Skeletal muscle cell (primary cell): ENCODE measurements at regions not wholly inside any gene's neighbourhood (a gene's known extent, or its start where the extent isn't known, plus 50 kb on each side); places are given as distances from the start of the nearest gene placed in this dataset.
"Not testable (repeated sequence)": the region's sequence is repeated elsewhere in the genome, so short reads cannot be mapped to it uniquely, and the experiment has no call there.

Source experiments
- DNase-seq: peaks from one replicate; pipeline ENCODE4 v3.0.0-alpha.2; 2010; ENCODE audit warnings: low read depth
- H3K4me3 ChIP-seq: 2 replicates; pipeline ENCODE4 v1.5.1; 2011; ENCODE audit warnings: low read depth, mild to moderate bottlenecking, control low read depth, low read length, moderate library complexity

DNA sequence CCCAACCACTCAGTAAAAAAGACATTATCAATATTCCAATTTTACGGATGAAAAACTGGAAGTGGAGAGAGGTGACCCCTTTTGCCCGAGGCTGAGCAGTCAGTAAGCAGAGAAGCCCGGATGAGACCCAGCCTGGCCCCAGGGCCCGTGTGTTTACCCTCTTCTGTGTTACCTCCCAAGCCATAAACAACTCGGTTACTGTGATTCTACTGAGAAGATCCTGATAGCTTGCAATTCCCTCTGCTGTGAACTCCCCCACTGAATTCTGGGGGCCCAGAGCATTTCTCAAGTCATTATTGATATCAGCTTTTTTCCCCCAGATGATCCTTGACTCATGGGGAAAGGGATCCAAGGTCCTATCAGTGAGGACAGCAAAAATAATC, 482.6 kb upstream of the ERCC4 start:
- DNase-seq: no peak

DNA sequence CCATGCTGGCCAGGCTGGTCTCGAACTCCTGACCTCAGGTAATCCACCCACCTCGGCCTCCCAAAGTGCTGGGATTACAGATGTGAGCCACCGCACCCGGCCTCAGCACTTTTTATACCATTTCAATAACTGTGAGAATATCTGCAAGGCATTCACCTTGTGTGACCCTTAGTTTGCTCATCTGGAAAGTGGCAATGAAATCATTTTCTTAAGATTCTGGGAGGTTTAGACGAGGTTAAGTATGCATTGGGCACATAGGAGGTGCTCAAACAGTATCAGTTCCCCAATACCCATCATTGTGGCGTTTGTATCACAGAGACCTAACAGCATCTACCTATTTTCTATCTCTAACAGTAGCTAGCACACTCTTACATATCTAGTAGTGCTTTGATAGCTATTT, 481.9 kb upstream of the ERCC4 start:
- no peak overlapping the region for H3K4me3 ChIP-seq
- no peak for DNase-seq

More for the DNA sequence above, 482.6 kb upstream of the ERCC4 start:
- no peak overlapping the region for H3K4me3 ChIP-seq

DNA sequence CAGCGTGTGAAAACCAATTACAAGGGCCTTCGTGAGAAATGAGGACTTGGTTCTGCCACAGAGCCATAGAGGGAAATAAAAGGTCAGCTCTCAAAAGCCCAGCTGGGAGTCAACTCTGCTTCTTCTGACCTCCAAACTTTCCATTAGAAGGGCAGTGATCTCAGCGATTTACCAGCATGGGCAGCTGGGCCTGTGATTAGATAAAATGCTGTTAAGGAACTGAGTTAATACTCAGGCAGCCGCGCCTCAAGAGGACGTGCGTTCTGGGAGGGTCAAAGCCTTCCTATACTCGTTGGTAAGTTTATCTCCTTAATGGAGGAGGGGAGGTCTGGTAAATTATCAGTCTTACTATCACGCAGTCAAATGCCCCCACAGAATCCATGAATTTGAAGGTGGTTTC, 480.2 kb upstream of the ERCC4 start:
- no peak overlapping the region for H3K4me3 ChIP-seq
- DNase-seq: no peak

DNA sequence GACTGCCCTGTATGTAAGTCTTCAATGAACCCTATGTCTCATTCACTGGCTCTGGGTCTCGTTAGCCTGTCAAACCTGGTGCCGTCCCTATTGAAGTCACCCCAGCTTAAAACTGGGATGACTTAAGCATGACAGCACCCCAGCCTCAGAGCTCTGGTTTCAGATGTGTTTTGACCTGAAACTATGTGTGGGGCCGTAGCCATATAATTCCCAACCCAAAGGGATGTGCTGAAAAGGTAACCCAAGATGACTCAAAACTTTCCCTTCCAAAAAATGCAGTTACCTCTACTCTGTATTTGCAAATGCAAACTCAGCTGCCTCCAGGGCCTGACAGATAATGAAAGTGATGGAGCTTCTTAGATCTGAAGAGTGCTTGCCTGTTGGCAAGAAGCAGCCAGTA, 478.3 kb upstream of the ERCC4 start:
- H3K4me3 ChIP-seq: no peak overlapping the region
- DNase-seq: no peak

DNA sequence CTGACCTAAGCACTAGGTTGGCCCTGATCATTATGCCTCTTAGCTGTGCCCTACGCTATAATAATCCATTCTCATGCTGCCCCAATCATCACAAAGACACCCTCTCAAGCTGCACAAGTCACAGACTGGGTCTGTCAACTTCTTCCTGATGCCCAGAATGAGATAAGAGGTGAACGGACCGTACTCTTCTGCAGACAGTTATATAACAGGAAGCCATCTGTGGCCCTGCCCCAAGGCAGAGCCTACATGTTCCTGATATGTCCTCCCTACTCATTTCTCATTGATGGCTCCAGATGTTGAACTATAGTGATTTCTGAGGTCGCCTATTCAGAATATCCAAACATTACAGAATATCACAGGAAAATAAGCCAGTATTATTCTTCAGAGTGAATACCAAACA, 471.6 kb upstream of the ERCC4 start:
- H3K4me3 ChIP-seq: no peak overlapping the region
- DNase-seq: no peak

DNA sequence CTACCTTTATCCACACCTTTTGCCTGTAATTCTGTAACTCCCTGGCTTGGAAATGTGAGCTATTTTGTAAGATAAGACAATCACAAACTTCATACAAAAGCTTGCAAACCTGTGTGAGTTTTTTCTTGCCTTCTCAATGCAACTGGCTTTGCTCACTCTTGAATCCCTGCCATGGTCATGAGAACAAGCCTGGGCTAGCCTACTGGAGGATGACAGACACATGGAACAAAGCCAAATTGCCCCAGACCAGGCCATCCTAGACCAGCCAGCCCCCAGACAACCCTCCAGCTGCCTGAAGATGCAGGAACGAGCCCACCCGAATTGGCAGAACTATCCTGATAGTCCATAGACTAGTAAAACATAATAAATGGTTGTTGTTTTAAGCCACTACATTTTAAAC, 466.6 kb upstream of the ERCC4 start:
- no peak overlapping the region for H3K4me3 ChIP-seq
- DNase-seq: peak; percentile 39

DNA sequence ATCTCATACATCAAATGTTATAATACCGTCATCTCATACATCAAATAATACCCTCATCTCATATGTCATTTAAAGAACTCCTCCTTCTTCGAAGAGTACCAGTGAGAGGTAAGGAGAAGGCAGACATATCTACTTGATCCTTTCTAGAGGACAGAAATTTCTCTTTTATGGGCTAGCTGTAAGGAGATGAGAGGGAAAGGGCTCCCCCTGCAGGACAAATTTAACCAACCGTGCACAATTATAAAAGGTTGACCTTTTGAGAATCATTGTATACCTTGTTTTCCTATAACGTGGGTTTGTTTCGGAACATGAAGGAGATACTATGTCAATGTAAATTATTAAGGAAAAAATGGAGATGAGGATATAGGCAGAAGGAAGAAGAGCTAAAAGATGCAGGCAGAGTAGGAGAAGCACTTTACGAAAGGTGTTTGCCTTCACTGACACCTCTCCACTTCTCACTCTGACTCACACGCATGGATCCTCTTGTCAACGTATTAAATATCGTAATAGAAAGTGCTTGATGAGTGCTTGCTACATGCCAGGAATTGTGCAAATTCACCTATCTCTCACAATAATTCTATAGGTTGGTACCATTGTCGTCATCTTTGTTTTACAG, 465.9 kb upstream of the ERCC4 start:
- no peak for DNase-seq
- no peak overlapping the region for H3K4me3 ChIP-seq

DNA sequence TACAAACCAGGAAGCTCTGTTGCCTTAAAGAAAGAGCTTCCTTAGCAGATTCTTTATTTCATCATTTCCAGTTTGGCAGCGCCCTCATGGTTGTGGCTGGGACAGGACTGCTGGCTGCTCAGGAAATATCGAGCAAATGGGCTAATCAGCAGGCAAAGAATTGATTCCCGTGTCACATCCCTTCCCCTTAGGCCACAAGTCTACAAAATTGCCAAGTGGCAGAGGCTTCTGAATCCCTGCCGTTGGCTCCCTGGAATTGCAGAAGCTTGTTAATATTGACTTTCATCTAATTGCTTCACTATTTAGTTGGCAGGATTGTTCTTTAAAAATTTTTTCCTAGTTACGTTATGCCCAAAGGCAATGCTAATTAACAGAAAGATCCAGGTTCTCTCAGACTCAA, 456.3 kb upstream of the ERCC4 start:
- H3K4me3 ChIP-seq: no peak overlapping the region
- DNase-seq: no peak

DNA sequence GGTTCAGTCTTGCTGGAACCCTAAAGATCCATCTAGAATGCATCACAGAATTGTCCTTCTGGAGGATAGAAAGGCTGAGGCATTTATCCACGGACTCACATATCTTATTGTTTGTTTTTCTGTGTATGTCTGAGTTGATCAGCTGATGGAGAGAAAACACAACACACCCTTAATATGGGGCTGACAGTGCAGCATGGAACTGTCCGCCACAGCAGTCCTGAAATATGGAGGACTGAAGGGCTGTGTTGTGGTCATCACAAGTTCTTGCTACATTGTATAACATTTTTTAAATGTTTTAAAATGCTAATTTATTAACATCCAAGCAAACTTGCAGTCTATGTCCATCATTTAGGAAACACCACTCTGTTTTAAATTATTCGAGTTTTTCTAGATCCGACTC, 448.9 kb upstream of the ERCC4 start:
- no peak for DNase-seq
- H3K4me3 ChIP-seq: no peak overlapping the region

DNA sequence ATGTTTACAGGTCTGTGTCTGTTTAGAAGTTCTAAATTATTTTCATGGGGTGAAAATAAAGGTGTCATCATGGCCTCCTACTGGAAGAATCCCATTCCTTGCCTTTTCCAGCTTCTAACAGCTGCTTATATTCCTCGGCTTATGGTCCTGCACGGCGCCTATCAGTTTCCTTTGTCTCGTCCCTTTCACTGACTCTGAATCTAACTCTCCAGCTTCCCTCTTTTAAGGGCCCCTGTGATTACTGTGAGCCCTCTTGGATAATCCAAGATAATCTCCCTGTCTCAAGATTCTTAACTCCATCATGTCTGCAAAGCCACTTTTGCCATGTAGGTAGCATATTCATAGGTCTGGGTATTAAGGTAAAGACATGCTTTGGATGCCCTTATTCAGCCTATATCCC, 441.0 kb upstream of the ERCC4 start:
- DNase-seq: no peak

DNA sequence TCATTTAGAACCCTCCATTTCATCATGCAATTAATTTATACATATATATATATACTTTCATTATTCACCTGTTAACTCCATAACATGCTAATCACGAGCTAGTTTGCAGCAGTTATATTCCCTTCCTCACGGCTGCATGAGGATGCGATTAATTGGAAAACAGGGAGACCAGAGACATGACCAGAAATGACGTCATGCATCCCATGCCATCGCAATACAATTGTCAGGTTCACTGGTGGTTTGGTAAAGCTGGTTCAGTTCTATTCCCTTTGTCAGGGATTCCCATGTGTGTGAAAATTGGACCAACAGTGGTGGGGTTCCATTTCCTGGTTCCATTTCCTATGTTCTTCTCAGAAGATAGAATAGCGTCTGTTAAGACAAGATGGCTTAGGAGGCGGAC, 440.4 kb upstream of the ERCC4 start:
- no peak for DNase-seq
- H3K4me3 ChIP-seq: no peak overlapping the region

More for the DNA sequence above, 441.0 kb upstream of the ERCC4 start:
- no peak overlapping the region for H3K4me3 ChIP-seq

DNA sequence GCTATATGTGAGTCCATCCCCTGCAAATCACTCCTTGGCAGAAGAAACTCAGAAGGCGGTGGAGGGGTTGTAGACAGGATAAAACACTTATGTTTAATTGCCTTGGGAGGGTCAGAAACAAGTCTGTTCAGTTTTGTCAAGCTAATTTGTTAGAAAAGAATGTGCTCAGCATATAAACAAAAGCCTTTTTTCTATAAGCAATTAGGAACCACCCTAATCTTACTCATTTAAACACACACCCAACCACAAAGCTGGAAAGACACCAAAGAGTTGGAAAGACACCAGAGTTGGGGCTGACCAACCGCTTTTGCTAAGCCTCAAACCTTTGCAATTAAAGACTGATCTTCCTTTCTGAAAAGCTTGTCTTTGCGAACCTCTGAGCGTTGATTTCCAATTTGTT, 439.2 kb upstream of the ERCC4 start:
- no peak overlapping the region for H3K4me3 ChIP-seq
- no peak for DNase-seq

DNA sequence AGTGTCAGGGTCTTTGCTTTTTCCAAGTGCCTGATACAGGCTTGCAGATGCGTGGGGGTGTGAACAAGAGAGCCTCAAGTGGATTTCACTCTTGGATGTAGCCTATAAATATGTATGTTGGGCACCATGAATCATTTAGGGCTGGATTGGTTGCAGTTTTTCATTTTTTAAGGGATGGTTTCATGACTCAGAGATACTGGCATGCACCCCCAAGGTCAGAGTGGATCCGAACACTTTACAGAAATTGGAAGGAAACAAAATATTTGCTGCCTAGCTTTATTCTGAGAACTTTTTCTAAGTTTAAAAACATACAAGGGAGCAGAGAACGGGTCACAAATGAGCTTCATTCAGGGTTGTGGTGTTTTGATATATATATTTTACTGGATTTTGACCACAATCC, 436.8 kb upstream of the ERCC4 start:
- H3K4me3 ChIP-seq: no peak overlapping the region
- DNase-seq: no peak

DNA sequence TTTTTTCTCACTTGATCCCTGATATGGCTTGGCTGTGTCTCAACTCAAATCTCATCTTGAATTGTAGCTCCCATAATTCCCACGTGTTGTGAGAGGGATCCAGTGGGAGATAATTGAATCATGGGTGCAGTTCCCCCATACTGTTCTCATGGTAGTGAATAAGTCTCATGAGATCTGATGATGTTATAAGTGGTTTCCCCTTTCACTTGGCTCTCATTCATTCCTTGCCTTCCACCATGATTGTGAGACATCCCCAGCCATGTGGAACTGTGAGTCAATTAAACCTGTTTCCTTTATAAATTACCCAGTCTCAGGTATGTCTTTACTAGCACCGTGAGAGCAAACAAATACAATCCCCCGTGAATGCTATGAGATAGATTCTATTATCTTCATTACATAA, 430.5 kb upstream of the ERCC4 start:
- not testable (repeated sequence) for DNase-seq, H3K4me3 ChIP-seq

DNA sequence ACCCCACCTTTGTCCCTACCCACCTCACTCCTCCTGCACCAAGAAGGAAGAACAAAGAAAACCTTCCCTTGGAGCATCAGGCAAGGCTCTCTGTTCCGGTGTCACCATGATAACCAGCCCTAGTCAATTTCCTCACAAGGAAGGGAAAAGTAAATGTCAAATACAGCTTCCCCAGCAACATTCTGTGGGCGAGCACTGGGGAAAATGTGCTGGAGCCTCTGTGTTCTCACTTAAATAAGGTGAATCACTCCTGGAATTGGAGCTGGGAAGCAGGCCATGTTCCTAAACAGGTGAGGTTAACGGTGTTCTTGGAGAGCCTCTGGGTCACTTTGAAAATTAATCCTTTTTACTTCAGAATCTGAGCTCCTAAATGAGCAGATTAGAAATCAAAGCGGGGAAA, 427.9 kb upstream of the ERCC4 start:
- no peak for DNase-seq

DNA sequence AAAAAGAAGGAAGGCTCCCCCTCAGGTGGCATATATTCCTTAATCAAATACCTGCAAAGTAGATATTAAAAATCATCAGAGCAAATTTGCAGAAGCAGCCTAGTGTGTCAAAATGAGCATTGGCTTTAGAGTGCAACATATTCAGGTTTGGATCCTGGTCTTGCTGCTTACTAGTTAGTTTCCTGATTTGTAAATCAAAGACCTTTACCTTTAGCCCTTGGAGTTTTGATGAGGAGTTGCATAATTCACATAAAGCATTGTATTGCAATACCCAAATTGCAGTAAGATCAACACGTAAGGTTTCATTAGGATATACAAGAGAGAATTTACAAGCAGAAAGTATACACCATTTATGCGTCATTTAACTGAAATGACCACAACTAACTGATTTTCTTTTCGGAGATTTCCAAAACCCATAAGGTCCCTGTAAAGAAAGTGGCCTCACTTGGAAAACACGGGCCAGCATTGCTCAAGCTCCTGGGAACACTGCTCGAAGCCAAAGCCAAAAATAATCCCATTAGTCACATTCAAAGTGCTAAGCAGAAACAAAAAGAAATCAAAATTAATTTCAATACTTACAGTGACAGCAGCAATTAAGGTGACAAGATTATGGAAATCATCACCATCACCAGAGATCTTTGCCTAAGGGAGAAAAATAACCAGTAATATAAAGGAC, 415.9 kb upstream of the ERCC4 start:
- no peak overlapping the region for H3K4me3 ChIP-seq
- DNase-seq: no peak

More for the DNA sequence above, 427.9 kb upstream of the ERCC4 start:
- no peak overlapping the region for H3K4me3 ChIP-seq

DNA sequence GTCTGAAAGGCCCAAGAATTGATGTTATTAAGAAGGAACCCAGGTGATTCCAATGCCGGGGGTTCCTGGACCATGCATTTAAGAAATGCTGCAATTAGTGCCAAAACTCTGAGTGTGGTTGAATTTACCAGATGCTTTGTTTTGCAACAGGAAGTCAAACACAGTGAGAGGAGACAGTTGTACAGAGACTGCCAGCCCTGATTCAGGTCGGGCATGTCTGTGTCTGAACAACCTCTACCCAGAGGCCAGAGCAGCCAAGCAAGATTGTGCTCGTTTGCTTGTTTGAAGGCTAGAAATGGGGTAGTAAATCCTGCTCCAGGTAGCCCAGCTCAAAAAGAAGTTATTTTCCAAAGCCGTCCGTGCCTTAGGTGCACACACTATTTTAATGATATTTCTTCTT, 412.4 kb upstream of the ERCC4 start:
- no peak for DNase-seq

DNA sequence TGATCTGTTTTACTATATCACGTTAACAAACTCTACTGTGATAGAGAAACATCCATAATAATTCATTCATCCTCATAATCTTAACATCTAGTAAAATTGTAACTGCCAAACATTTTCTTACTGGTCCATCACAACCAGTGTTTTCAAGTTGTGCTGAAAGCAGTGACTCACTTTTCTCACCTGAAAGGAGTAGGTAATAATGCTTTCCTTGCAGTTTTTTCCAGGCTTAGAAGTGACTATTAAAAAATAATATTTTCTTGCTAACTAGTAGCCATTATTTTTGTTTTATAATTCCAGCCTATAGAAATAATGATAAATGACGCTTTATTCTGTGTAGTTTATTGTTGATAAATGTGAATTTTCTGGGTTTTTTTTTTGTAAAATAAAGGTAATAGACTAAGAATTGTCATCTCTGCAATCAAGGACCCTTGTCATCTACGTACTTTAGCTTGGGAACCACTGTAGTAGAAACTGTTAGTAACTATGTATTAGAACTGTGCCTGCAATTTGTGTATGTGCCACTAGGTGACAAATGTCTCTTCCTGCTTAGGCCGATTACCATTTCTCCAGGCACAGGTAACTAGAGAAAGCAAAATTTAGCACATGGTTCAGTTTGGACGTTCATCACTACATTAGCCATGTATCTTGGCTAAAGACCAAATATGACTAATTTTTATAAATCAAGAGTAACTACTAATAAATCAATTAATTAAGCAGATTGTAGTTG, 409.4 kb upstream of the ERCC4 start:
- H3K4me3 ChIP-seq: no peak overlapping the region
- no peak for DNase-seq

More for the DNA sequence above, 412.4 kb upstream of the ERCC4 start:
- no peak overlapping the region for H3K4me3 ChIP-seq

DNA sequence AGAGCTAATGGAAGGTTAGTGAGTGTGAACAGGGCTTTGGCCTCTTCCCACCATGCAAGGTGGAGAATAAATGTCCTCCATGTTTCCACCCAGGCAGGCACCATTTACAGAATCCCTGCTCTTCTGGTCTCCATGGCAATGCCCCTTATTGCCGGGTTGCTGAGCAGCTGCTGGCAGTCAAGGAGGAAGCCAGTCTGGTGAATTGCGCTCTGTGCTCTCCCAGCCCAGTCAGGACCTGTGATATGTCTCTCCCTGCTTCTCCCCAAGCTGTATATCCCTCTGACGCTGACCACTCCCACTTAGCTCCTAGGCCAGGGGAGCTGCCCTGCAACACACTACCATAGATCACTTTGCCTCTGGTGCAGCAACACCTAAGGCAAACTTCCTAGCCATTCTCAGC, 402.1 kb upstream of the ERCC4 start:
- H3K4me3 ChIP-seq: no peak overlapping the region
- no peak for DNase-seq

DNA sequence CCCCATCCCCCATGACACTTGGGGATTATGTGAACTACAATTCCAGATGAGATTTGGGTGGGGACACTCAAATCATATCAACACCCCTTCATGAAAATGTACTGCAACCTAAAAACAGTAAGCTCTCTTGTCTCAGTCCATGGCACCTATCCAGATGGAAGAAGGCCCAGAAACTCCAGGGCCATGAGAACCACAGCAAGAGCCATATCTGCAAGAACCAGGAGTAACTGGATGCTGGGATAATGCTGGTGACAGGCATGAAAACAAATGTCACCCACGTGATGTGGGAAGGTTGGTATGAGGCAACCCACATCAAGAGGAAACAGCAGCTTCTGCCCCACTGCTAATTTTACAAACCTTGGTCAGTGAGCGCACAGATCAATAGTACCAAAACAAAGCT, 400.1 kb upstream of the ERCC4 start:
- no peak for DNase-seq

DNA sequence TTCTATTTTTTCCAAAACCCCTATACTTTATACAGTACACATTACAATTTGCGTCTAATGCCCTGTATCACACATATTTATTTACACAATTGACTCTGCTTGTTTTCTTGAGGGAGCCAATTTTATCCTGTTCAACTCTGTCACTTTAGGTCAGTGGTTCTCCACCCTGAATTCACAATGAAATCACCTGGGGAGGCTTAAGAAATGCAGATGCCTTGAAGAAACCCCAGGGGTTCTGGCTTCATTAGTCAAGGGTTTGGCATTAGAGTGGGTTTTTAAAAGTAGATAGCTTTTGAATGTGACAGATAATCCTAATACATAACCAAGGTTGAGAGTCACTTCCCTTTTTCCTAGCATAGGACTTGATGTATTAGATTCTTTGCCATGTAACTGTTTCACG, 398.6 kb upstream of the ERCC4 start:
- no peak for DNase-seq
- H3K4me3 ChIP-seq: no peak overlapping the region

More for the DNA sequence above, 400.1 kb upstream of the ERCC4 start:
- H3K4me3 ChIP-seq: no peak overlapping the region
